ENCODE measurements at regions not wholly inside any gene's neighbourhood (a gene's known extent, or its start where the extent isn't known, plus 50 kb on each side); places are given as distances from the start of the nearest gene placed in this dataset.

DNA sequence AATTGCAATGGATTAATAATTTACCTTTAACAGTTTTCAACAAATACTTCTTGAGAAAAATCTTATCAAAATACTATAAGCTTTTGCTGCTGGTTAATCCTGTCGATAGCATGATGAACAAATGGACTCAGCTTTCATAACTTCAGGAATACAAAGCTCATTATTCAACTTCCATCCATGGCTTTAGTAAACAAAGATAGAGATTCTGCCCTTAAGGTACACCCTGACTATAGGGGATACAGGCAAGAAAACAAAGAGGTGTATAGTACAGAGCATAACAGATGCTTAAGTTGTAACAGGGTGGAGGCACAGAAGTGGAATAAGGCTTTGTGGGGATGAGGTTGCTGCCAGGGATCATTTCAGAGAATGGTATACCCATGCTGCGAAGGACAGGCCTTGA is 57.0 kb upstream of the FOXN2 start (continued):
- TF ChIP-seq, protein P1, sequence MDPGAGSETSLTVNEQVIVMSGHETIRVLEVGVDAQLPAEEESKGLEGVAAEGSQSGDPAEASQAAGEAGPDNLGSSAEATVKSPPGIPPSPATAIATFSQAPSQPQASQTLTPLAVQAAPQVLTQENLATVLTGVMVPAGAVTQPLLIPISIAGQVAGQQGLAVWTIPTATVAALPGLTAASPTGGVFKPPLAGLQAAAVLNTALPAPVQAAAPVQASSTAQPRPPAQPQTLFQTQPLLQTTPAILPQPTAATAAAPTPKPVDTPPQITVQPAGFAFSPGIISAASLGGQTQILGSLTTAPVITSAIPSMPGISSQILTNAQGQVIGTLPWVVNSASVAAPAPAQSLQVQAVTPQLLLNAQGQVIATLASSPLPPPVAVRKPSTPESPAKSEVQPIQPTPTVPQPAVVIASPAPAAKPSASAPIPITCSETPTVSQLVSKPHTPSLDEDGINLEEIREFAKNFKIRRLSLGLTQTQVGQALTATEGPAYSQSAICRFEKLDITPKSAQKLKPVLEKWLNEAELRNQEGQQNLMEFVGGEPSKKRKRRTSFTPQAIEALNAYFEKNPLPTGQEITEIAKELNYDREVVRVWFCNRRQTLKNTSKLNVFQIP (CRISPR knock-in tag; IDR thresholded peaks at IDR 0.05; ENCODE audit: borderline replicate concordance, low read depth), result no peak
- TF ChIP-seq, protein P2, sequence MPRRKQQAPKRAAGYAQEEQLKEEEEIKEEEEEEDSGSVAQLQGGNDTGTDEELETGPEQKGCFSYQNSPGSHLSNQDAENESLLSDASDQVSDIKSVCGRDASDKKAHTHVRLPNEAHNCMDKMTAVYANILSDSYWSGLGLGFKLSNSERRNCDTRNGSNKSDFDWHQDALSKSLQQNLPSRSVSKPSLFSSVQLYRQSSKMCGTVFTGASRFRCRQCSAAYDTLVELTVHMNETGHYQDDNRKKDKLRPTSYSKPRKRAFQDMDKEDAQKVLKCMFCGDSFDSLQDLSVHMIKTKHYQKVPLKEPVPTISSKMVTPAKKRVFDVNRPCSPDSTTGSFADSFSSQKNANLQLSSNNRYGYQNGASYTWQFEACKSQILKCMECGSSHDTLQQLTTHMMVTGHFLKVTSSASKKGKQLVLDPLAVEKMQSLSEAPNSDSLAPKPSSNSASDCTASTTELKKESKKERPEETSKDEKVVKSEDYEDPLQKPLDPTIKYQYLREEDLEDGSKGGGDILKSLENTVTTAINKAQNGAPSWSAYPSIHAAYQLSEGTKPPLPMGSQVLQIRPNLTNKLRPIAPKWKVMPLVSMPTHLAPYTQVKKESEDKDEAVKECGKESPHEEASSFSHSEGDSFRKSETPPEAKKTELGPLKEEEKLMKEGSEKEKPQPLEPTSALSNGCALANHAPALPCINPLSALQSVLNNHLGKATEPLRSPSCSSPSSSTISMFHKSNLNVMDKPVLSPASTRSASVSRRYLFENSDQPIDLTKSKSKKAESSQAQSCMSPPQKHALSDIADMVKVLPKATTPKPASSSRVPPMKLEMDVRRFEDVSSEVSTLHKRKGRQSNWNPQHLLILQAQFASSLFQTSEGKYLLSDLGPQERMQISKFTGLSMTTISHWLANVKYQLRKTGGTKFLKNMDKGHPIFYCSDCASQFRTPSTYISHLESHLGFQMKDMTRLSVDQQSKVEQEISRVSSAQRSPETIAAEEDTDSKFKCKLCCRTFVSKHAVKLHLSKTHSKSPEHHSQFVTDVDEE (CRISPR knock-in tag; IDR thresholded peaks at IDR 0.05), result no peak
- TF ChIP-seq RARB (CRISPR knock-in tag; IDR thresholded peaks at IDR 0.05), result no peak
- TF ChIP-seq, protein P3, sequence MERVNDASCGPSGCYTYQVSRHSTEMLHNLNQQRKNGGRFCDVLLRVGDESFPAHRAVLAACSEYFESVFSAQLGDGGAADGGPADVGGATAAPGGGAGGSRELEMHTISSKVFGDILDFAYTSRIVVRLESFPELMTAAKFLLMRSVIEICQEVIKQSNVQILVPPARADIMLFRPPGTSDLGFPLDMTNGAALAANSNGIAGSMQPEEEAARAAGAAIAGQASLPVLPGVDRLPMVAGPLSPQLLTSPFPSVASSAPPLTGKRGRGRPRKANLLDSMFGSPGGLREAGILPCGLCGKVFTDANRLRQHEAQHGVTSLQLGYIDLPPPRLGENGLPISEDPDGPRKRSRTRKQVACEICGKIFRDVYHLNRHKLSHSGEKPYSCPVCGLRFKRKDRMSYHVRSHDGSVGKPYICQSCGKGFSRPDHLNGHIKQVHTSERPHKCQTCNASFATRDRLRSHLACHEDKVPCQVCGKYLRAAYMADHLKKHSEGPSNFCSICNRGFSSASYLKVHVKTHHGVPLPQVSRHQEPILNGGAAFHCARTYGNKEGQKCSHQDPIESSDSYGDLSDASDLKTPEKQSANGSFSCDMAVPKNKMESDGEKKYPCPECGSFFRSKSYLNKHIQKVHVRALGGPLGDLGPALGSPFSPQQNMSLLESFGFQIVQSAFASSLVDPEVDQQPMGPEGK (CRISPR knock-in tag; IDR thresholded peaks at IDR 0.05; ENCODE audit: borderline replicate concordance), result no peak

DNA sequence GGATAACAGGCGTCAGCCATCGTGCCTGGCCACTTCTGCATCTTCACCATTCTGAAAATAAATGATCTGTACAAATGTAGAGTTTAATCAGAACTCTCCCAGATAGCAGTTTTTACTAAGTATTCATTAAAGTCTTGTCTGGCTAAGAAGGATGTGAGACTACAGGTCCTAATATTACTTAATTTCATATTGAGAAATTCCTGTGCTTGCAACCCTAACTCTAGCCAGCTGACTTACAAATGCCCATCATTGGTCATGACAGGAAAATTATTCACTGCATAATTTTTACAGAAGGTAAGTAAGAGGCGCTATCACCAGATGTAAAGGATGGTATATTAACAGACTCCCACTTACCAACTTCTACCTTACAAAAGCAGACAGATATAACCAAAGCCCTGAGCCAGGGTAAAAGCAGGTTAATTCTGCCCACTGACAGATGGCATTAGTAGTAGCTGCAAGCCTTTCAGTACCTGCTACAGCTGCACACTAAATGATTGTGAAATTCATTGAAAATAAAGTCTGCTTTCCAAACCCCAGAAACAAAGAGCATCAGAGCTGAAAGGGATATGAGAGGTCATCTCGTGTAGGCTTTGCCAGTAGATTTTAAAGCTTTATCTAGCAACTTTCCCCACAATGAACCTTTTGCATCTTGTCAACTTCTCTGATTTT is 55.9 kb upstream of the FOXN2 start:
- TF ChIP-seq ZNF70 (CRISPR knock-in tag; IDR thresholded peaks at IDR 0.05) (no peak), PPARA (CRISPR knock-in tag; IDR thresholded peaks at IDR 0.05; ENCODE audit: borderline replicate concordance) (no peak), BACH2 (CRISPR knock-in tag; IDR thresholded peaks at IDR 0.05; ENCODE audit: borderline replicate concordance) (no peak), ZNF8 (CRISPR knock-in tag; IDR thresholded peaks at IDR 0.05) (no peak), TCF4 (CRISPR knock-in tag; IDR thresholded peaks at IDR 0.05; ENCODE audit: borderline replicate concordance) (no peak), ARNTL (CRISPR knock-in tag; IDR thresholded peaks at IDR 0.05; ENCODE audit: borderline replicate concordance, low read depth) (no peak), ZNF565 (CRISPR knock-in tag; conservative IDR thresholded peaks at IDR 0.05; ENCODE audit: low read depth) (no peak), RARB (CRISPR knock-in tag; IDR thresholded peaks at IDR 0.05) (no peak), SNAI2 (CRISPR knock-in tag; IDR thresholded peaks at IDR 0.05) (no peak), ZFP30 (CRISPR knock-in tag; IDR thresholded peaks at IDR 0.05) (no peak), ESRRG (CRISPR knock-in tag; IDR thresholded peaks at IDR 0.05) (no peak), OSR1 (CRISPR knock-in tag; IDR thresholded peaks at IDR 0.05) (no peak), ISL1 (CRISPR knock-in tag; IDR thresholded peaks at IDR 0.05) (no peak), ZC3H10 (CRISPR knock-in tag; IDR thresholded peaks at IDR 0.05) (no peak)
- TF ChIP-seq, protein P1 (CRISPR knock-in tag; IDR thresholded peaks at IDR 0.05; ENCODE audit: borderline replicate concordance, low read depth), result no peak
- TF ChIP-seq, protein P4, sequence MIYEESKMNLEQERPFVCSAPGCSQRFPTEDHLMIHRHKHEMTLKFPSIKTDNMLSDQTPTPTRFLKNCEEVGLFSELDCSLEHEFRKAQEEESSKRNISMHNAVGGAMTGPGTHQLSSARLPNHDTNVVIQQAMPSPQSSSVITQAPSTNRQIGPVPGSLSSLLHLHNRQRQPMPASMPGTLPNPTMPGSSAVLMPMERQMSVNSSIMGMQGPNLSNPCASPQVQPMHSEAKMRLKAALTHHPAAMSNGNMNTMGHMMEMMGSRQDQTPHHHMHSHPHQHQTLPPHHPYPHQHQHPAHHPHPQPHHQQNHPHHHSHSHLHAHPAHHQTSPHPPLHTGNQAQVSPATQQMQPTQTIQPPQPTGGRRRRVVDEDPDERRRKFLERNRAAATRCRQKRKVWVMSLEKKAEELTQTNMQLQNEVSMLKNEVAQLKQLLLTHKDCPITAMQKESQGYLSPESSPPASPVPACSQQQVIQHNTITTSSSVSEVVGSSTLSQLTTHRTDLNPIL (CRISPR knock-in tag; IDR thresholded peaks at IDR 0.05; ENCODE audit: low read depth), result no peak
- TF ChIP-seq, protein P2 (CRISPR knock-in tag; IDR thresholded peaks at IDR 0.05), result no peak
- TF ChIP-seq, protein P3 (CRISPR knock-in tag; IDR thresholded peaks at IDR 0.05; ENCODE audit: borderline replicate concordance), result no peak
- TF ChIP-seq, protein P5, sequence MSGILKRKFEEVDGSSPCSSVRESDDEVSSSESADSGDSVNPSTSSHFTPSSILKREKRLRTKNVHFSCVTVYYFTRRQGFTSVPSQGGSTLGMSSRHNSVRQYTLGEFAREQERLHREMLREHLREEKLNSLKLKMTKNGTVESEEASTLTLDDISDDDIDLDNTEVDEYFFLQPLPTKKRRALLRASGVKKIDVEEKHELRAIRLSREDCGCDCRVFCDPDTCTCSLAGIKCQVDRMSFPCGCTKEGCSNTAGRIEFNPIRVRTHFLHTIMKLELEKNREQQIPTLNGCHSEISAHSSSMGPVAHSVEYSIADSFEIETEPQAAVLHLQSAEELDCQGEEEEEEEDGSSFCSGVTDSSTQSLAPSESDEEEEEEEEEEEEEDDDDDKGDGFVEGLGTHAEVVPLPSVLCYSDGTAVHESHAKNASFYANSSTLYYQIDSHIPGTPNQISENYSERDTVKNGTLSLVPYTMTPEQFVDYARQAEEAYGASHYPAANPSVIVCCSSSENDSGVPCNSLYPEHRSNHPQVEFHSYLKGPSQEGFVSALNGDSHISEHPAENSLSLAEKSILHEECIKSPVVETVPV (CRISPR knock-in tag; IDR thresholded peaks at IDR 0.05), result no peak
- no peak for ATAC-seq
